Prostate gland (tissue), 2 donors: ENCODE measurements at regions not wholly inside any gene's neighbourhood (a gene's known extent, or its start where the extent isn't known, plus 50 kb on each side); places are given as distances from the start of the nearest gene placed in this dataset.

Experiments
- DNase-seq: peaks from one replicate; pipeline ENCODE4 v3.0.0-alpha.2; 2019; ENCODE audit warnings: low spot score
- H3K27ac ChIP-seq, 2 donors: fragments of 200-600 bp; sonication (generic); 2 replicates each; pipeline ENCODE4 v1.5.1; 2017 to 2019
- H3K27me3 ChIP-seq: fragments of 200-600 bp; sonication (generic); replicated peaks from 2 replicates; pipeline ENCODE4 v1.5.1; 2019; ENCODE audit not compliant: insufficient read depth
- H3K36me3 ChIP-seq, 2 donors: fragments of 200-600 bp; sonication (generic); 1 replicate in 1 of 2; 2 replicates in 1 of 2; pipeline versions ENCODE4 v1.5.1 to v1.8.1; 2017 to 2019
- H3K4me1 ChIP-seq: fragments of 200-600 bp; sonication (generic); replicated peaks from 2 replicates; pipeline ENCODE4 v1.5.1; 2019
- H3K4me3 ChIP-seq, 2 donors: fragments of 200-600 bp; sonication (generic); 2 replicates each; pipeline ENCODE4 v1.5.1; 2017 to 2019
- H3K9me3 ChIP-seq: fragments of 200-600 bp; sonication (generic); 2 replicates; pipeline ENCODE4 v1.5.1; 2017
- CTCF ChIP-seq, 4 experiments: fragments of 200-600 bp in 2 of 4; fragments of 450-650 bp in 2 of 4; sonication (generic) in 2 of 4; IDR thresholded peaks; 1 replicate in 3 of 4; 2 replicates in 1 of 4; pipeline ENCODE4 v1.5.1; 2016 to 2019; ENCODE audit warnings: antibody characterized with exemption in 4 of 4, mild to moderate bottlenecking in 2 of 4, moderate library complexity in 2 of 4
- POLR2A ChIP-seq: fragments of 450-650 bp; IDR thresholded peaks from one replicate; pipeline ENCODE4 v1.6.1; 2016; ENCODE audit warnings: antibody characterized with exemption, mild to moderate bottlenecking
- POLR2AphosphoS5 ChIP-seq: sonication (generic); formaldehyde crosslinking; IDR thresholded peaks from one replicate; pipeline ENCODE4 v1.6.1; 2017; ENCODE audit warnings: antibody characterized with exemption
- WGBS: methylation state at CpG from one replicate; pipeline ENCODE4 v1.1.5; 2018; 5-methylcytosine and 5-hydroxymethylcytosine counted together
- intact Hi-C: fragments of 100-400 bp; cut with DNase I; formaldehyde crosslinking; loops from one replicate; pipeline ENCODE4 v1.14.2; 2022

GRCh38 chr4:27176881-27177280 lies 316.2 kb downstream of the STIM2 start:
- no peaks in the 10 kb centered on the region for H3K9me3 ChIP-seq
- H3K4me3 ChIP-seq, result no peak overlapping the region
- TF ChIP-seq POLR2A (no peak), POLR2AphosphoS5 (no peak), CTCF (IDR thresholded peaks at IDR 0.05) (no peak)
- intact Hi-C loops, result loop anchor here (10.0 kb wide), 1 partner anchor 138 kb away; no protein-coding TSS in a partner anchor
- H3K27me3 ChIP-seq, result no peaks in the 10 kb centered on the region
- no peaks in the 10 kb centered on the region for H3K4me1 ChIP-seq
- H3K27ac ChIP-seq, result no peak overlapping the region
- no peak for DNase-seq
- no peaks in the 10 kb centered on the region for H3K36me3 ChIP-seq
- WGBS, result 41% methylated on average over 2 of the region's 2 CpGs

- no peak overlapping the region for H3K4me3 ChIP-seq
- H3K36me3 ChIP-seq, result no peaks in the 10 kb centered on the region
- H3K4me1 ChIP-seq, result no peaks in the 10 kb centered on the region
- DNase-seq, result no peak
- TF ChIP-seq POLR2AphosphoS5 (no peak), POLR2A (no peak), CTCF (IDR thresholded peaks at IDR 0.05) (no peak)
- intact Hi-C loops, result loop anchor here (10.0 kb wide), 1 partner anchor 137 kb away; no protein-coding TSS in a partner anchor
- H3K9me3 ChIP-seq, result no peaks in the 10 kb centered on the region
- no peak overlapping the region for H3K27ac ChIP-seq
- WGBS, result 39% methylated on average over 2 of the region's 2 CpGs
- H3K27me3 ChIP-seq, result no peaks in the 10 kb centered on the region
These were observed 317.4 kb downstream of the STIM2 start for GRCh38 chr4:27178061-27178460.

GRCh38 chr4:27181693-27182092 lies 321.1 kb downstream of the STIM2 start:
- H3K4me1 ChIP-seq, result no peaks in the 10 kb centered on the region
- WGBS, result 17% methylated on average over 4 of the region's 4 CpGs
- no peaks in the 10 kb centered on the region for H3K27me3 ChIP-seq
- no peak overlapping the region for H3K4me3 ChIP-seq
- H3K27ac ChIP-seq, result no peak overlapping the region
- no peak for DNase-seq
- intact Hi-C loops, result no loop called here
- H3K9me3 ChIP-seq, result no peaks in the 10 kb centered on the region
- TF ChIP-seq CTCF (IDR thresholded peaks at IDR 0.05), result no peak
- no peaks in the 10 kb centered on the region for H3K36me3 ChIP-seq

GRCh38 chr4:27182211-27182610 lies 321.6 kb downstream of the STIM2 start:
- H3K4me1 ChIP-seq, result no peaks in the 10 kb centered on the region
- intact Hi-C loops, result no loop called here

More at GRCh38 chr4:27182211-27182610, 321.6 kb downstream of the STIM2 start:
- 91% methylated on average over 2 of the region's 2 CpGs for WGBS
- no peak overlapping the region for H3K4me3 ChIP-seq
- no peaks in the 10 kb centered on the region for H3K9me3 ChIP-seq
- no peak for DNase-seq
- H3K27me3 ChIP-seq, result no peaks in the 10 kb centered on the region
- H3K27ac ChIP-seq, result no peak overlapping the region
- TF ChIP-seq POLR2AphosphoS5, result no peak
- no peak for TF ChIP-seq POLR2A
- no peak for TF ChIP-seq CTCF (IDR thresholded peaks at IDR 0.05)
- no peaks in the 10 kb centered on the region for H3K36me3 ChIP-seq
